GM21717 (cell line): ENCODE measurements at regions not wholly inside any gene's neighbourhood (a gene's known extent, or its start where the extent isn't known, plus 50 kb on each side); places are given as distances from the start of the nearest gene placed in this dataset.
A peak's percentile ranks its signal among the peaks of the same experiment; 100 is the strongest.

Source experiments
- ATAC-seq: cut with Tn5 transposase; IDR thresholded peaks from one replicate; pipeline ENCODE4 v1.9.1; 2021; ENCODE audit warnings: mild to moderate bottlenecking, moderate library complexity; ENCODE audit not compliant: unreplicated experiment

DNA sequence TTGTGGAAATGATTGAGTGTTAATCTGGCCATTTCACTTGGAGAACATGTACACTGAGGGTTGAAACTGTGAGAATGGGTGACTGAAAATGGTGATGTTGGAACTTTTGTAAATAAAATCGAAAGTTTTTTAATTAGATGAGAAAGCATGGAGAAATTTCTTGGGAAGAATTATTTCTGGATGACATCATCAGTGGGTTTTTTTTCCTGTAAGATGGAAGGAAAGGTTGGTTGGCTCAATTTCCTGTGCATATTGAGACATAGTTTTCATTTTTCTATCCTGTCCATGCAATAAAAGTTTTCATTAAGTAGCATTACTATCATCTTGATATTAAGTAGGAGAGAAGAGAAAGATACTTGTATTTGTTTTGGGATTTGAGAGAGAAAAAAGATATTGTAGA, 120.6 kb upstream of the HTR2A start:
- no peak for ATAC-seq

DNA sequence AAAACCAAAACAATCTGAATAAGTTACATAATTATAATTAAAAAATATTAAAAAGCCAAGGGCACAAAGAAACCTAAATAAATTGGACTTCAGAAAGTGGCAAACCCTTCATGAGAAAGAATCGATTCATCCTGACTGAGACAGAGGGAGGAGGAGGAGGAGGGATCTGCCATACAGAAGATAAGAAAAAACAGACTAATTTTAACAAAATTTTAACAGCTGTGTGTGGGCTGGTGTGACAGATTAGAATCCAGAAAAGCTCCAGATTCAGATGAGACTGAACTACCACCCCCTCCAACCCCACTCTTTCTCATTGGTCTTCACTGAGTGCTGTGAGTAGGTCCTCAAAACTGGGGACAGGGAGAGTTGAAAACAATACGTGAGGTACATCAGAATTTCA, 111.5 kb upstream of the HTR2A start:
- ATAC-seq: no peak

- no peak for ATAC-seq
Measured at GRCh38 chr13:47005756-47006414, 109.0 kb upstream of the HTR2A start.

- ATAC-seq: no peak
Measured at GRCh38 chr13:47004540-47004939, 107.7 kb upstream of the HTR2A start.

DNA sequence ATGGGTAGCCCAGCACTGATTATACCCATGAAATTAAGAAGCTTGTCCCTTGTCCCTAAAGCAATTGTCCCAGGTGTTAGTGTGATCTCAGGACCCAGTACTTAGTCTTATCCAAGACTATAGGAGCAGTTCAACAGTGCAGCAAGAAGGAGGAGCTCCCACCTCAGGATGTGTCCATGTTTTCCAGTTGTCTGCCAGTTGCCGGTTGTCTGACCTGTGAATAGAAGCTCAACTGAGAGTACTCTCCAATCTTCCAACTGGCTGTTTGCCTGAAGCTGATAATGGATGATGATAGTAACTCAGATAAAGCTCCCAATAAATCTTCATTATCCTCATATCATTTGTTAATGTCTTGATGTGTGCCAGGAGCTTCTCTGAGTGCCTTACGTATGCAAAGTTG, 107.2 kb upstream of the HTR2A start:
- ATAC-seq: no peak

DNA sequence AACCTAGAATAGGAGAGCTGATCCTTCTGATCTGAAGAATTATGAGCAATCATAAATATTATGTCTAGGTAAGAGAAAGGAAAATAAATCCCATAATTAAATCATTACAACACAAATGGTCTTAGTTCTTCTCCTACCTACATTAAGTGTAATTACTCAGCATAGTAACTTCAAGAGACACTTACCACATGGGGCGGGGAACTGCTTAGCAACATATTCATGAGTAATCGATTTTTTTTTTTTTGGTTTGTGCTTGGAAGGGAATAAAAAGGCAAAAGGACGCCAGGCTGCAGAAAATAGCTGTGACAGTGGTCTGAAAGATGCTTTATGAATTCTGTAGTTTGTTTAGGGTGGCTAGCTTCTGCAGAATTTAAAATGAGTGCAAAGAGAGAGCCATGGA, 103.3 kb upstream of the HTR2A start:
- ATAC-seq: no peak

DNA sequence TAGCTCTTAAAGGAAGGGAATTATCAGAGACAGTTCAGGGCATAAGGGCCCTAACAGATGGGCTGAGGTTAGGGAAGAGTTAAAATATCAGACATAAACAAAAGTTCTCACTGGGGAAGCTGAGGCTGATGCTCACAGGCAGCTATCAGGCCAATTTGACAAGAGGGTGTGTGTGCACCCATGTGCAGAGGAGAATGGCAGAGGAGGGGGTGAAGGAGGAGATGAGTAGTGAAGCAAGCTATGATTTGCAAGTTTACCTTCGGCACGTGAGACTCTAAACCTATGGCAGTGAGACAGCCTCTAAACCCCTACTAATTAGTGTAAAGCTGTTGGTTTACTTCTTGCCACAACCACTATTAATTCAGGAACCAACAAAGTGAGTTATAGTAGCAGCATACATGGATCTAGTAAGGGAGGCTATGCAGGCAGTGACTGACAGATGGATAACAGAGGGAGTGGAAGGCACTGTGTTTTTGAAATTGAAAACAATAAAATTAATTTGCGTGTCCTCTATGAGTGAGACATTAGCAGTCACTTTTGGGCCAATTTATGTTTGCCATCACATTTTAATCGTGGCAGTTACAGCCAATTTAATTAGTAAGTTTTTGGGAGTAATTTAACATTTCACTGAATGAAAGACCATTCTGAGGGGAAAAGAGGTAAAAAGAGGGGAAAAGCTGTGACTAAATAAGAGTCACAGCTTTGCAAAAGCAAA, 99.6 kb upstream of the HTR2A start:
- peak; percentile 34 for ATAC-seq

DNA sequence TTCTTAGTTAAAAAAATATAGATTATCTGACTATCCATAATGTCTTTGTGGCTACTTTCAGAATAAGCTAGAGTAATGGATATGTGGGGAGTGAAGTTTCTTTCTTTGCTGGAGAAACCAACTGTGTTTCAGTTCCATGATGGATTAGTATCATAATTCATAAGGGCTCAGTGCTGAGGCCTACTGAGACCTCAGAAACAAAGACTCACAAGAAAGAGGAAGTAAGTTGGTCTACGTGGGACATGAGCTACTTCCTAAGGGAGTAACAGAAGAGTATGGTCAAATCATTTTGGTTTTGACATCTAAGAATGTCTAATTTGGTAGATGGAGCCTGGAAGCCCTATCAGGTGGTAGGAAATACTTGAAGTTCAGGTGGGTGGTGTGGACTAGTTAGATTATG, 99.0 kb upstream of the HTR2A start:
- ATAC-seq: peak; percentile 97

- no peak for ATAC-seq
Measured at GRCh38 chr13:46994492-46994891, 97.6 kb upstream of the HTR2A start.

GRCh38 chr13:46992383-46992952, 95.6 kb upstream of the HTR2A start:
- peak; percentile 41 for ATAC-seq

- ATAC-seq: peak; percentile 74
Measured at GRCh38 chr13:46983881-46984280, 87.0 kb upstream of the HTR2A start.

- peak; percentile 90 for ATAC-seq
Measured at GRCh38 chr13:46982856-46983582, 86.2 kb upstream of the HTR2A start.

DNA sequence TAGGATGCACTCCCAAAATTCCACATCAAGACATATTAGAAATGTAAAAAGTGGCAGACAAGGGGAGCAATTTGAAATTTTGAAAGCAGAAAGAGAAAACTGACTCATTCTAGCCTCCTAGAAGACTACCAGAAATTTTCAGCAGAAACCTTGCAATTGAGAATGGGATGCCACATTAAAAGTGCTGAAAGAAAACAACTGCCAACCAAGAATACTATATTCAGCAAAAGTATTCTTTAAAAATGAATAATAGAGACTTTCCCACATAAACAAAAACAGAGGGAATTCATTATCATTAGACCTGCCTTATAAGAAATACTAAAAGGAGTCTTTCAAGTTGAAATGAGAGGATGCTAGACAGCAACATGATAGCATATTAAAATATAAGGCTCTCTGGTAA, 78.3 kb upstream of the HTR2A start:
- no peak for ATAC-seq

- ATAC-seq: no peak
Measured at GRCh38 chr13:46968450-46968849, 71.6 kb upstream of the HTR2A start.

DNA sequence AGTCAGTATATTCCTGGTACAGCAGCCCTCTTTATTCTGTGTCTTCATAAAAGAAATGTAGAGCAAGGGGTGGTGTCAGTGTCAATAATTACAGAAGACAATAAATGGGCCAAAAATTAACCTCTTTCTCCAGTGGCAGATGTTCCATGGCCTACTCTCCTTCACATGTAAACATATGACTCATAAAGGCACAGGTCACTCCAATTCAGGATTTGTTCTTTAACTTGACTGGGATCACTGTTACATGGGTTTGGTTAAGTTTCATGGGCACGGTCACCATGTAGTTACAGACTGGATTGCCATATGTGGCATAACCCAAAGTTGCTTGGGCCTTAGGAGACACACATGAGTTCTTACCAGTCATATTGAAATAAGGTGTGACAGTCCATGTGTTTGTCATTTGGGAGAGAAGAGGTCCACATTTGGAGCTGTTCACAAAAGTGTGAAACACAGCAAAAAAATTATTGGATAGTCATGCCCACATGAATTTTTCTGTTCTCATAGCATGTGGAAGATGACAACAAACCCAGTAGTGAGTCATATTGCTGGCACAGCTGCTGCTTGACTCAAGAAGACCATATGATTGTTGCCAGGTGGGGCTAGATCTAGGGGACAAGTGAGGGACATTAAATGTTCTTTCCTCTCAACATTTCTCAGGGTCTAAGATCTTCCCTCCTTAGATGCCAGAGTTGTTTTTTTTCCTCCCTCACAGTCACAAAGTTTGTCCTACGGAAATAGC, 68.1 kb upstream of the HTR2A start:
- ATAC-seq: no peak

DNA sequence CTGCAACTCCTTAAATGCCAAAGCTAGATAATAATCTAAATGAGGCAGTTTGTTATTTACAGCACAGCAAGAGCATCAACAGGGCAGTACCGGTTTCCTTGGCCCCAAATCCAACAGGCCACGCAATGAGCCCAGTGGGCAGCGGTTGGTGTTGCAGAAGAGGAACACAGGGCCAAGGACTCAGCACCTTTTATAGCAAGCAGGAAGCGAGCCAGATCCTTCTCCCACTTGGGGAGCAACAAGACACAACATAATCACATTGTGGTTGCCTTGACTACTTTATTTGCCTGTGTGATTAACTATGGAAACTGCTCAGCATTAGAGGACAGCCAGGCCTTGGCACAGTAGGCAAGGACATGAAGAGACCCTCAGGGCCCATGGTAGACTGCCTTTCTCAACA, 67.1 kb upstream of the HTR2A start:
- no peak for ATAC-seq

- ATAC-seq: no peak
Measured at GRCh38 chr13:46962281-46962941, 65.6 kb upstream of the HTR2A start.

DNA sequence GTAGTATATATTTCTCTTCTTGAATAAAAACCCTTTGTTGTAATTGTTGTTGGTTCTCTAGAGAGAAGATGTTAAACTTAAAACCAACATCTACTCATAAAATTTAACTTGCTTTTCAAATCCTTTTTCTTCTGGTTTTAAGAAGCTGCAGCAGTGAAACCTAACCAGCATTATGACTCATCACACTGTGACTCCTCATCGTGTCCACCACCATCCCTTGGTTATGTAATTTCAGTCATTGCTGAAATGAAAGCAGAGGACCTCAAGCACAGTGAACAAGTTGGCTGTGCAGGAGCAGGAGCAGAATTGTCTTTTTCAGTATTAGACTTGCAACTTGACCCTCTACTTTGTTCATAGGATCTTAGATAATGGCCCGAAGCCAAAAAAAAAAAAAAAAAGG, 64.9 kb upstream of the HTR2A start:
- ATAC-seq: peak; percentile 99

DNA sequence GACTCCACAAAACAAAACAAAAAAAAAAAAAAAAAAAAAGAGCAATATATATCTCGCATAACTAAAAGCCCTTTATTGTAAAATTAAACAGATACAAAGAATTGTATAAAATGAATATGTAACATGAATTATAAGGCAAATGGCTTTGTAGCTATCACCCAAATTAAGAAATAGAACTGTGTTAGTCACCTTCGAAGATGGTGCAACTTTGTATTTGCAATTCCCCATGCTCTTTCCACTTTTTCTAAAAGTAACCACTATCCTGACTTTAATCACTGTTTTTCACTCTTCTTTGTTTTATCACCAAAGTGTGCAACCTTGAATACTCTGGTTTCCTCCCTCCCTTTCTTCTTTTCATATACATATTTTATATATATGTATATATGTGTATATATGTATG, 57.1 kb upstream of the HTR2A start:
- no peak for ATAC-seq

DNA sequence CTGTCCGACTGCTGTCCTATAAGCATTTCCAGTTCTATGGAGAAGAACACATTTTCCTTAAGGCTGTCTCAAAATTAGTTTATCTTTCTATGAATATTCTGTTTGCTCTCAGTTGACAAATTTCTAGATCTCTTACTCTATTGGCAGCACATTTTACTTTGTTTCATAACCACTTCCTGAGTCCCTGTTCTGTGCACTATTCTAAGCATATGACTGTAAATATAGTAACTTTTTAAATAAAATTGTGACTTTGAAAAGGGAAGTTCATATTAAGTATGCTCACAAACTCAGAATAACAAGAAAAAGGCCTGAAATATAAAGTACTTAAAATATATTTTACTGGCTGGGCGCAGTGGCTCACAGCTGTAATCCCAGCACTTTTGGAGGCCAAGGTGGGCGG, 56.5 kb upstream of the HTR2A start:
- no peak for ATAC-seq

DNA sequence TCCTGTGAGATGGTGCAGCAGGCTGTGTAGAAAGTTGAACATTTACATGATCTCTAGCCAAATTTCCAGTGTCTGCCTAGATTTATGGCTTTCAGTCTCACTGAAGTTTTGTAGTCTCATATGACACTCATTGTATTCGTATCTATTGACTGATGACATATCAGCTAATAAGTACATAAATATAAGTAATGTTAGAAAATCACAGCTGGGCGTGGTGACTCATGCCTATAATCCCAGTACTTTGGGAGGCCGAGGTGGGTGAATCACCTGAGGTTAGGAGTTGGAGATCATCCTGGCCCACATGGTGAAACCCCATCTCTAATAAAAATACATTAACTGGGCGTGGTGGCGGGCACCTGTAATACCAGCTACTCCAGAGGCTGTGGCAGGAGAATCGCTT, 54.7 kb upstream of the HTR2A start:
- no peak for ATAC-seq
